HEK293 (cell line): ENCODE measurements at regions not wholly inside any gene's neighbourhood (a gene's known extent, or its start where the extent isn't known, plus 50 kb on each side); places are given as distances from the start of the nearest gene placed in this dataset.

ENCODE experiments used
- ZNF555 ChIP-seq: fragments of 450-650 bp; formaldehyde crosslinking; conservative IDR thresholded peaks from 2 replicates; pipeline ENCODE4 v1.5.1; 2017; ENCODE audit warnings: missing biosample characterization, mild to moderate bottlenecking, missing genetic modification characterization, inconsistent platforms
- TF ChIP-seq, protein P1 (sequence below): fragments of 450-650 bp; formaldehyde crosslinking; IDR thresholded peaks from 2 replicates; pipeline ENCODE4 v1.5.1; 2016; ENCODE audit warnings: missing biosample characterization, missing genetic modification characterization

DNA sequence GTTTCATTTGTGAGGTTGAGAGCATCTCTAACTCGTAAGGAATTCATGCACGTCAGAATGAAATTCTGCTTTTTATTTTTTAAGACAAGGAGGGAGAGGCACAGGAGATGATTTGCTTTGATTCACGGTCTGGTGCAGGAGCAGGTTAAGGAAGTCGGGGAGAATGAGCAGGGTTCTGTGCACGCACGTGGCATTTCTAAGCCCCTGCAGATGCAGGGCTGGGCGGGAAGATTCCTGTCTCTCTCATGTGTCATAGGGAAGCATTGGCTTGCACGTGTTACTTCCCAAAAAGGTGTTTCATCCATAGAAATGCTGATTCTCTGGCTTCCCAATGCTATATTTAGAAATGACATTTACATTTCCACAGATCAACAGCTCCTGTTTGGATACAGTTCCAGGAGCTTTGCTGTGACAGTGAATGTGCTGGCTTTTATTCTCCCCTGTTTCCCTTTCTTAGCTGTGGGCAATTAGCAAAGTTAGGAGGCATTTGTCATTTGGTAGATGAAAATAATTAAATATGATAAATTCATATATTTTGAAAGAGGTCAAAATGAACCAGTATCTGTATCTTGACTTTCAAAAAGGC lies 119.7 kb upstream of the ZFP64 start:
- no peak for TF ChIP-seq ZNF555 (tag by site-specific recombination)
- TF ChIP-seq, protein P1, sequence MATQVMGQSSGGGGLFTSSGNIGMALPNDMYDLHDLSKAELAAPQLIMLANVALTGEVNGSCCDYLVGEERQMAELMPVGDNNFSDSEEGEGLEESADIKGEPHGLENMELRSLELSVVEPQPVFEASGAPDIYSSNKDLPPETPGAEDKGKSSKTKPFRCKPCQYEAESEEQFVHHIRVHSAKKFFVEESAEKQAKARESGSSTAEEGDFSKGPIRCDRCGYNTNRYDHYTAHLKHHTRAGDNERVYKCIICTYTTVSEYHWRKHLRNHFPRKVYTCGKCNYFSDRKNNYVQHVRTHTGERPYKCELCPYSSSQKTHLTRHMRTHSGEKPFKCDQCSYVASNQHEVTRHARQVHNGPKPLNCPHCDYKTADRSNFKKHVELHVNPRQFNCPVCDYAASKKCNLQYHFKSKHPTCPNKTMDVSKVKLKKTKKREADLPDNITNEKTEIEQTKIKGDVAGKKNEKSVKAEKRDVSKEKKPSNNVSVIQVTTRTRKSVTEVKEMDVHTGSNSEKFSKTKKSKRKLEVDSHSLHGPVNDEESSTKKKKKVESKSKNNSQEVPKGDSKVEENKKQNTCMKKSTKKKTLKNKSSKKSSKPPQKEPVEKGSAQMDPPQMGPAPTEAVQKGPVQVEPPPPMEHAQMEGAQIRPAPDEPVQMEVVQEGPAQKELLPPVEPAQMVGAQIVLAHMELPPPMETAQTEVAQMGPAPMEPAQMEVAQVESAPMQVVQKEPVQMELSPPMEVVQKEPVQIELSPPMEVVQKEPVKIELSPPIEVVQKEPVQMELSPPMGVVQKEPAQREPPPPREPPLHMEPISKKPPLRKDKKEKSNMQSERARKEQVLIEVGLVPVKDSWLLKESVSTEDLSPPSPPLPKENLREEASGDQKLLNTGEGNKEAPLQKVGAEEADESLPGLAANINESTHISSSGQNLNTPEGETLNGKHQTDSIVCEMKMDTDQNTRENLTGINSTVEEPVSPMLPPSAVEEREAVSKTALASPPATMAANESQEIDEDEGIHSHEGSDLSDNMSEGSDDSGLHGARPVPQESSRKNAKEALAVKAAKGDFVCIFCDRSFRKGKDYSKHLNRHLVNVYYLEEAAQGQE (tag by site-specific recombination), result no peak
